ENCODE measurements at regions not wholly inside any gene's neighbourhood (a gene's known extent, or its start where the extent isn't known, plus 50 kb on each side); places are given as distances from the start of the nearest gene placed in this dataset.

GRCh38 chr3:143910756-143911155 is 60.9 kb upstream of the DIPK2A start:
- TF ChIP-seq CTCF (IDR thresholded peaks at IDR 0.05 in 8 of 11, conservative IDR thresholded peaks at IDR 0.05 in 3 of 11), result no peak
- no peak for TF ChIP-seq POLR2A (IDR thresholded peaks at IDR 0.05)

Measured in spleen (tissue), 7 donors.